ENCODE measurements at regions not wholly inside any gene's neighbourhood (a gene's known extent, or its start where the extent isn't known, plus 50 kb on each side); places are given as distances from the start of the nearest gene placed in this dataset.
"Not testable (repeated sequence)": the region's sequence is repeated elsewhere in the genome, so short reads cannot be mapped to it uniquely, and the experiment has no call there.

DNA sequence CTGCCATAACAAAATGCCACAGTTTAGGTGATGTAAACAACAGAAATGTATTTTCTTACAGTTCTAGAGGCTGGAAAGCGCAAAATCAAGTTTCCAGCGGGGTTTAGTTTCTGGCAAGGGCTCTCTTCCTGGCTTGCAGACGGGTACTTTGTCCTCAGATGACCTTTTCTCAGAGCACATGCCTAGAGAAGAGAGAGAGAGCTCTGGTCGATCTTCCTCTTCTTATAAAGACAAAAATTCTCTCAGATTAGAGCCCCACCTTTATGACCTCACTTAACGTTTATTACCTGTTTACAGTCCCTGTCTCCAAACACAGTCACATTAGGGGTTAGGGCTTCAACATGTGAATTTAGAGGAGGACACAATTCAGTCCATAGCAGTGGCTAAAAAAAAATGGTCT is 119.7 kb downstream of the CETN3 start:
- Histone ChIP-seq H3K27ac (no peak overlapping the region), H3K4me3 (no peak overlapping the region)

DNA sequence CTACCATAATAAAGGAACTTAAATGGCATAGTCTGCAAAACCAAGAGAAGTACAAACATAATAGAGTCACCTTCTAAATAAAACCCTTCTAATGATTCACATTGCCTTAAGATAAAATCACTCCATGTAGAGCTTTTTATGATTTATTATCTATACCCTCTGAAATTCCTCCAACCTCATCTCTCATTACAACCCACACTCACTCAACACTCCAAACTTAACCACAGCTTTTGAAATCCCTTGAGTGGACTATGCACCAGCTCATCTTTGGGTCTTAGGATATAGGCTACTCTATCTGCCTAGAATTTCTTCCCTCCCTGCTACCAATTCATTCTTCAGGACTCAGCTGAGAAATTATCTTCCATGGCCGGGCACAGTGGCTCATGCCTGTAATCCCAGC is 122.5 kb downstream of the CETN3 start:
- H3K4me3 ChIP-seq, result no peak overlapping the region
- no peak overlapping the region for H3K27ac ChIP-seq

- Histone ChIP-seq H3K27ac (no peak overlapping the region), H3K4me3 (no peak overlapping the region)
Measured at GRCh38 chr5:90285581-90285980, 124.0 kb downstream of the CETN3 start.

DNA sequence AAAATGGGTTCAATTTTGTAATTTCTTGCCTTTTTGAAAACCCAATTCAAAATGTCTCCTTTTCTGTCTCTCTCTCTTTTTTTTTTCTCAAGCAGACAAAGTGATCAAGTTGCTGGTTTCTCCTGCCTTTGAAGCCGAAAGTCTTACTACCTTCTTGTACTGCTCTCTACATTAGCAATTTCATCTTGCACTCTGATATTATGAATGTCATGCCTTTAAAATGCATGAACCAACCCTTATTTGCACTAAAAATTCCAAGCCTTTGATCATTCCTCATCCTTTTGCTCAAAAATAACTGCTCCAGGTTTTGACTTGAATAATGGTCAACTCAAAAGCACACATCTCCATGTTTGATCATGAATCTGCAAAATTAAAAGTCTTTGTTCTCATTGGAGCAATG is 125.2 kb downstream of the CETN3 start:
- Histone ChIP-seq H3K27ac (no peak overlapping the region), H3K4me3 (no peak overlapping the region)

DNA sequence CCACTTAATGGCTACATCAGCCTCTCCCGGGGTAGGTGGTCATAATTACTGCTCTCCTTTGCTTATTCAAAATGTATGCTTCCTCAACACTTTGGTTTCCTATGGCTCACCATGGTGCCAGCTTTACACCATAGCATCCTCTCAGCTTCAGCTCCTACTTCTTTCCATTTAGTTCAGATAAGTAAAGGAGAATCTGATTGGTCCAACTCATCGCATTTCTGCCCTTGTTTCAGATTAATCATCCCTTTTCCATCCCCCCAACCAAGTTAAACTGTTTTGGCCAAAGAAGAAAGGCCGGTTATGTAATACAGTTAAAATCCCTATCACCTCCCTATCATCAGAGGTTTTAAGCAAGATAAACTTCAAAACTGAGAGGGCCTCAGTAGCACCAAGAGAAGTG is 130.5 kb downstream of the CETN3 start:
- H3K27ac ChIP-seq, result no peak overlapping the region
- no peak overlapping the region for H3K4me3 ChIP-seq

- no peak overlapping the region for H3K4me3 ChIP-seq
Measured at GRCh38 chr5:90274216-90274615, 135.3 kb downstream of the CETN3 start.

GRCh38 chr5:90267646-90268045 is 141.9 kb downstream of the CETN3 start:
- Histone ChIP-seq H3K27ac (no peak overlapping the region), H3K4me3 (no peak overlapping the region)

More at GRCh38 chr5:90274216-90274615, 135.3 kb downstream of the CETN3 start:
- H3K27ac ChIP-seq, result no peak overlapping the region

- Histone ChIP-seq H3K27ac (no peak overlapping the region), H3K4me3 (no peak overlapping the region)
Measured at GRCh38 chr5:90265545-90265857, 144.1 kb downstream of the CETN3 start.

- Histone ChIP-seq H3K27ac (no peak overlapping the region), H3K4me3 (no peak overlapping the region)
Measured at GRCh38 chr5:90264689-90265544, 144.6 kb downstream of the CETN3 start.

- no peak overlapping the region for H3K27ac ChIP-seq
- H3K4me3 ChIP-seq, result no peak overlapping the region
Measured at GRCh38 chr5:90263102-90263820, 146.3 kb downstream of the CETN3 start.

GRCh38 chr5:90251447-90251846 is 158.1 kb downstream of the CETN3 start:
- no peak overlapping the region for H3K27ac ChIP-seq
- no peak overlapping the region for H3K4me3 ChIP-seq

DNA sequence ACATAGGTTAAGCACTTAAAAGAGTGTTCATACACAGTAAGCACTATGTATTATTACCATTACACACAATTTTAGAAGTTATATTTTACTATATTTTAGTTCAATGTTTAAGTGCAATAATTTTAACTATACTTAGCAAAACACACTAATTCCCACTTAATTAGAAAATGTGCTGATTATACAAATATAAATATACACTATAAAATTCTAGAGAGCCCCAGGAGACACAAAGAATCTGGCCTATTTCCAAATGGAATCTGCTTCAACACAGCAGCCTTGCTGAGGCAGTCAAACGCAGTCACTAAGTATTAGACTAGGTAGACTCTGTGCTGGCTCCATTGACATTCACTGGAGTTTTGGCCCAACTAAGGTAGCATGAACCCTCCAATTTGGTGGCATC is 160.9 kb downstream of the CETN3 start:
- no peak overlapping the region for H3K4me3 ChIP-seq
- H3K27ac ChIP-seq, result no peak overlapping the region

DNA sequence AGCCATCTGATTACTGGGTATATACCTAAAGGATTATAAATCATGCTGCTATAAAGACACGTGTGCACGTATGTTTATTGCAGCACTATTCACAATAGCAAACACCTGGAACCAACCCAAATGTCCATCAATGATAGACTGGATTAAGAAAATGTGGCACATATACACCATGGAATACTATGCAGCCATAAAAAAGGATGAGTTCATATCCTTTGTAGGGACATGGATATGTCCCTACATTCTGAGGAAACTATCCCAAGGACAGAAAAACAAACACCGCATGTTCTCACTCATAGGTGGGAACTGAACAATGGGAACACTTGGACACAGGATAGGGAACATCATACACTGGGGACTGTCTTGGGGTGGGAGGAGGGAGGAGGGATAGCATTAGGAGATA is 165.7 kb downstream of the CETN3 start:
- H3K27ac ChIP-seq, H3K4me3 ChIP-seq: not testable (repeated sequence)

GRCh38 chr5:90233476-90233875 is 176.1 kb downstream of the CETN3 start:
- Histone ChIP-seq H3K27ac (no peak overlapping the region), H3K4me3 (no peak overlapping the region)

DNA sequence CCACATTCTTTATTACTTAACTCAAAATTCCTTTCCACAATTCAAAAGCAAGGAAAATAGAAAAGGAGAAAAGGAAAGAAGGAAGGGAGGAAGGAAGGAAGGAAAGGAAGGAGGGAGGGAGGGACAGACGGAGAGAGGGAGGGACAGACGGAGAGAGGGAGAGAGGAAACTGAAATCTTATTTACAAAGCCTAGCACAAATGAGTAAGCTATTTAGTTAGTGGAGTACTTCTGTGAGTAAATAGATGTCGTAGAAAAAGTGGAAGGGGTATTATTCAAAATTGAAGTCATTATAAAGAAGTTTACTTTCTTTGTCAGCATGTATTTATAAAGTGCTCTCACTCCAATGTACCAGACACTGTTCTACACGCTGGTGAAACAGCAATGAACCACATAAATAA is 177.9 kb downstream of the CETN3 start:
- H3K4me3 ChIP-seq, result no peak overlapping the region
- no peak overlapping the region for H3K27ac ChIP-seq

DNA sequence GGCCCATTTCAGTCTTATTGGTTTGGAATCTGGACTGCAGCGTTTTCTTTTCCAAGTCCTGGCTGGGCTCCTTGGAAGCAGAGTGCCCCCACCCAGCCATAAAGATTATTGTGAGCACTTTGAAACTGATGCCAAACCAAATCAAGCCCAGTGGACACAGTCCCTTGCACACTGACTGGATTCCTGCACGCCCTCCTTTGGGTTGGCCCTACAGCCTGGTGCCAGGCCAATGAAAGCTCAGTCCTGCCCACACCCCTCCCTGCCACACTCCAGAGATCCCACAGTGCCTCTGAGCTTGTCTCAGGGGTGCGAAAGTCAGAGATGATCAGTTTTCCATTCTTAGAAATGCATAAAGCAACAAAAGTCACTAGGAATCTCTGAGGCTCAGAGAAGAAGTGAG is 181.9 kb downstream of the CETN3 start:
- Histone ChIP-seq H3K27ac (no peak overlapping the region), H3K4me3 (no peak overlapping the region)

DNA sequence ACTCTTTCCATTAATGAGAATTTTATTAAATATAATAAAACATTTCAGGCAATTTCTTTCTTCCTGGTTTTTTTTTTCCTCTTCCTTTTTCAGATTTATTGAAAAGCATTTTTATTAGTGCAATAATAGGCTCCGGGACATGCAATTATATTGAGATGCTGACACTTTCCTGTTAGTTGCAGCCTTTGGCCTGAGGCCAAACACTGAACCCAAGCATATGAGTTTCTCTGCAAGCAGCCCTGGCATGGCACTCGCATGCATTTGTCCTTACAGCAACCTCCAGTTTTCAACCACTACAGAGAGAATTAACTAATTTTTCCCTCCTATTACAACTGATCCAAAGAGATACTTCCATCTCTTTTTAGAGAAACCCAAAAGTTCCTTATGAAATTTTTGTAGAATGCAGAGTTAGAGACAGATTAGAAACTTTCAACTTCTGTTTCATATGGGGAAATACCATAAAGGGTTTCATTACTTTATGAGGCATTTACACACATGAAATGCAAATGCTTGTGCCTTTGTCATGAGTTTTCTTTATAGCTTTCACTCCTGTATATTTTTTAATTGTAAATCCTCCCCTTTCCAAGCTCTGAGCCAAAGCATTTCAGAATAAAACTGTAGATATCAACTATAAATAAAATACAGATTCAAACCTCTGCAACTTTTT is 183.0 kb downstream of the CETN3 start:
- Histone ChIP-seq H3K27ac (no peak overlapping the region), H3K4me3 (no peak overlapping the region)

- H3K4me3 ChIP-seq, result no peak overlapping the region
Measured at GRCh38 chr5:90224342-90224741, 185.2 kb downstream of the CETN3 start.

DNA sequence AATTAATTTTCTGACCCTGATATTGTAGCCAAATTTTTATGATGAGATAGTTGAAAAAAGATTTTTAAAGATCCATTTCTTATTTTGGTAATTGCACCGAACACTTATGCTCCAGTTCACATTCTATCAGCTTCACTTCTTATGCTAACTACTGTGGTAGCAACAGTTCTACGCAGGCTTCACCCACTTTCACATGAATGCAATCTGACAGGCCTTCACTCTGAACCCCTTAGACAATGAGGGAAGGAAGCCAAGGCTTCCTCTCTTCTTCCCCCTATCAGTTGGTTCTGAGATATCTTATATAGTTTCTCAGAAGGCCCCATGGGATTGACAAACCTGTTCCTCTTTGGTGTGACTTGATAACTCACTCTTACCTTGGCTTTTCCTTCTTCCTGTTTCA is 185.8 kb downstream of the CETN3 start:
- Histone ChIP-seq H3K27ac (no peak overlapping the region), H3K4me3 (no peak overlapping the region)

More at GRCh38 chr5:90224342-90224741, 185.2 kb downstream of the CETN3 start:
- H3K27ac ChIP-seq, result no peak overlapping the region

GRCh38 chr5:90221951-90222350 is 187.6 kb downstream of the CETN3 start:
- Histone ChIP-seq H3K4me3 (no peak overlapping the region), H3K27ac (no peak overlapping the region)

DNA sequence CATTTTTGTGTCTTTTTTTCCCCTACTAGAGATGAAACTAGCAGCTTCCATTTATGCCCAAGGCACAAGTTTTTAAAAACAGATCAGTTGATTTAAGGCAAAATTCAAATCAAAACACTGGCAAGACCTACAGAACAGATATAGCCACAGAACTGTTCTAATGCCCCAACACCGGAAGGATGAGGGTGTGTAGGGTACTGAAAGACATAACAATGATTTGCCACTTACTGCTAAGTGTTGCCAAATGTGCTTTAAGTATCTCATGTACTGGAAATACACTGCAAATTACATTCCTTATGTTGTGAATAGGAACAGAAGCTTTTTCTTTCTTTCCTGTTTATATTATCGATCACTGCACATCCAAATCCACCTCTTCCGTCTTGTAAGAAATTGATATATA is 189.0 kb downstream of the CETN3 start:
- H3K4me3 ChIP-seq, result no peak overlapping the region
- no peak overlapping the region for H3K27ac ChIP-seq
